ENCODE measurements at regions not wholly inside any gene's neighbourhood (a gene's known extent, or its start where the extent isn't known, plus 50 kb on each side); places are given as distances from the start of the nearest gene placed in this dataset.

DNA sequence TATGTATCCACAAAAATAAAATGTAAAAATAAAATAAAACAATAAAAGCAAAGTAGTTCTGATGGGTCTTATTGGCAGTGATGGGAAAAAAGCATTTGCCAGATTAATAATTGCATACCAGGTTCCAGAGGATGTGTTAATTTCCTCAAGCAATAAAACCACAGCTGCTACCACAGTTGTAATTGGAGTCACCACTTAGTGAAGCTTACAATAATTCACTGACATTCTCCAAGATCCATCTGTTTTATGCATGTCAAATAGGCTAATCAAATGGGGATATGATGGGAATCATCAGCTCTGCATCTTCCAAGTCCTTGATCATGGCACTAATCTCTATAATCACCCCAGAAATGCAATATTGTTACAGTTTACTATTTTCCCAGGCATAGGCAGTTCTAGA lies 123.5 kb upstream of the EMCN start:
- TF ChIP-seq, protein P1, sequence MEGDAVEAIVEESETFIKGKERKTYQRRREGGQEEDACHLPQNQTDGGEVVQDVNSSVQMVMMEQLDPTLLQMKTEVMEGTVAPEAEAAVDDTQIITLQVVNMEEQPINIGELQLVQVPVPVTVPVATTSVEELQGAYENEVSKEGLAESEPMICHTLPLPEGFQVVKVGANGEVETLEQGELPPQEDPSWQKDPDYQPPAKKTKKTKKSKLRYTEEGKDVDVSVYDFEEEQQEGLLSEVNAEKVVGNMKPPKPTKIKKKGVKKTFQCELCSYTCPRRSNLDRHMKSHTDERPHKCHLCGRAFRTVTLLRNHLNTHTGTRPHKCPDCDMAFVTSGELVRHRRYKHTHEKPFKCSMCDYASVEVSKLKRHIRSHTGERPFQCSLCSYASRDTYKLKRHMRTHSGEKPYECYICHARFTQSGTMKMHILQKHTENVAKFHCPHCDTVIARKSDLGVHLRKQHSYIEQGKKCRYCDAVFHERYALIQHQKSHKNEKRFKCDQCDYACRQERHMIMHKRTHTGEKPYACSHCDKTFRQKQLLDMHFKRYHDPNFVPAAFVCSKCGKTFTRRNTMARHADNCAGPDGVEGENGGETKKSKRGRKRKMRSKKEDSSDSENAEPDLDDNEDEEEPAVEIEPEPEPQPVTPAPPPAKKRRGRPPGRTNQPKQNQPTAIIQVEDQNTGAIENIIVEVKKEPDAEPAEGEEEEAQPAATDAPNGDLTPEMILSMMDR (IDR thresholded peaks at IDR 0.05): no peak
- TF ChIP-seq KAT7 (CRISPR knock-in tag; IDR thresholded peaks at IDR 0.05; ENCODE audit: borderline replicate concordance): no peak
- no peak for TF ChIP-seq CREM (CRISPR knock-in tag; IDR thresholded peaks at IDR 0.05)
- no peak for TF ChIP-seq ZNF423 (CRISPR knock-in tag; IDR thresholded peaks at IDR 0.05)
- TF ChIP-seq SP1 (CRISPR knock-in tag; conservative IDR thresholded peaks at IDR 0.05): no peak
- TF ChIP-seq CREB1 (CRISPR knock-in tag; IDR thresholded peaks at IDR 0.05): no peak
- TF ChIP-seq, protein P2, sequence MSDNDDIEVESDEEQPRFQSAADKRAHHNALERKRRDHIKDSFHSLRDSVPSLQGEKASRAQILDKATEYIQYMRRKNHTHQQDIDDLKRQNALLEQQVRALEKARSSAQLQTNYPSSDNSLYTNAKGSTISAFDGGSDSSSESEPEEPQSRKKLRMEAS (CRISPR knock-in tag; IDR thresholded peaks at IDR 0.05): no peak
